ENCODE measurements at regions not wholly inside any gene's neighbourhood (a gene's known extent, or its start where the extent isn't known, plus 50 kb on each side); places are given as distances from the start of the nearest gene placed in this dataset.

DNA sequence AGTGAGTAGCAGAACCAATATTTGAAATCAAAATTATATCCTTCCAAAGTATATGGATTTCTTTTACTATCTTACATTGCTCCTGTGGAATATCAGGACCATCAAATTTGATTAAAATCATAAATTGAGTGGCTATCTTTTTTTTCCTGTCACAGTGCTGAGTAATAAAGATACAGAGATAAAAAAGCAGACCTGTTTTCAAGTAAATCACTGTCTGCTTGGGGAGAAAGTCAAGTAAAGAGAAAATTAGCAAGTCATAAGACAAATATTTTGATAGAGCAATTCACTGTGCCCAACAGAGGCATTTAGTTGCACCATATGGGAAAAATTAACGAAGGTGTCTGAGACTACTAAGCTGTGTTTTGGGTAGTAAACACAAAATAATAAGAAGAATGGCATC, 933.7 kb downstream of the NTRK3 start:
- TF ChIP-seq, protein P1, sequence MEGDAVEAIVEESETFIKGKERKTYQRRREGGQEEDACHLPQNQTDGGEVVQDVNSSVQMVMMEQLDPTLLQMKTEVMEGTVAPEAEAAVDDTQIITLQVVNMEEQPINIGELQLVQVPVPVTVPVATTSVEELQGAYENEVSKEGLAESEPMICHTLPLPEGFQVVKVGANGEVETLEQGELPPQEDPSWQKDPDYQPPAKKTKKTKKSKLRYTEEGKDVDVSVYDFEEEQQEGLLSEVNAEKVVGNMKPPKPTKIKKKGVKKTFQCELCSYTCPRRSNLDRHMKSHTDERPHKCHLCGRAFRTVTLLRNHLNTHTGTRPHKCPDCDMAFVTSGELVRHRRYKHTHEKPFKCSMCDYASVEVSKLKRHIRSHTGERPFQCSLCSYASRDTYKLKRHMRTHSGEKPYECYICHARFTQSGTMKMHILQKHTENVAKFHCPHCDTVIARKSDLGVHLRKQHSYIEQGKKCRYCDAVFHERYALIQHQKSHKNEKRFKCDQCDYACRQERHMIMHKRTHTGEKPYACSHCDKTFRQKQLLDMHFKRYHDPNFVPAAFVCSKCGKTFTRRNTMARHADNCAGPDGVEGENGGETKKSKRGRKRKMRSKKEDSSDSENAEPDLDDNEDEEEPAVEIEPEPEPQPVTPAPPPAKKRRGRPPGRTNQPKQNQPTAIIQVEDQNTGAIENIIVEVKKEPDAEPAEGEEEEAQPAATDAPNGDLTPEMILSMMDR (IDR thresholded peaks at IDR 0.05): no peak
- TF ChIP-seq POLR2A (IDR thresholded peaks at IDR 0.05) (no peak), EP300 (IDR thresholded peaks at IDR 0.05) (no peak)
